ENCODE measurements at regions not wholly inside any gene's neighbourhood (a gene's known extent, or its start where the extent isn't known, plus 50 kb on each side); places are given as distances from the start of the nearest gene placed in this dataset.

DNA sequence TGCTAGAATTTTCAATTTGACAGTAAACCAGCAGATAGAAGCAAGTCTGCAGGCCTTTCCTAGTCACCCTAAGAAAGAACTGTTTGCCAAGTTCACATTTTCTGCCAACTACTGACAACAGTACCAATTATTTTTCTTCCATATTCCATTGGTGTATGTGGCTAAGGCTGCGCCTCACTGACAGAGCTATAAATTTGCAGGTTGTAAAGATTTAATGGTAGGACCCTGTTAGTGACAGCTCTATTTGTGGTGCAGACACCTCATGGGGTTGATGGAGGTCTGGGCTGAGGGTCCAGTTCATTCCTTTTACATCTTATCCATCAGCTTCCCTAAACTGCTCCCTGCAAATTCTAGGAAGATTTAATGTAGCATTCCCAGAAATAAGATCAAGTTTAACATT, 228.5 kb downstream of the FRK start (continued):
- TF ChIP-seq SAP30 (IDR thresholded peaks at IDR 0.05; ENCODE audit: insufficient read depth, insufficient replicate concordance, low read length) (no peak), CBX5 (IDR thresholded peaks at IDR 0.05; ENCODE audit: low read depth, low read length) (no peak)
